Osteocyte (in vitro differentiated cells): ENCODE measurements at regions not wholly inside any gene's neighbourhood (a gene's known extent, or its start where the extent isn't known, plus 50 kb on each side); places are given as distances from the start of the nearest gene placed in this dataset.

Source experiments
- DNase-seq: peaks from one replicate; pipeline ENCODE4 v3.0.0; 2021; ENCODE audit warnings: mixed read lengths; ENCODE audit not compliant: unreplicated experiment; ENCODE audit errors: extremely low spot score
- H3K27ac Mint-ChIP-seq: one replicate; pipeline ENCODE4 v1.8.0; 2021; ENCODE audit warnings: mild to moderate bottlenecking, mixed read lengths; ENCODE audit not compliant: unreplicated experiment
- H3K27me3 Mint-ChIP-seq: one replicate; pipeline ENCODE4 v1.8.0; 2021; ENCODE audit warnings: mixed read lengths; ENCODE audit not compliant: unreplicated experiment
- H3K36me3 Mint-ChIP-seq: one replicate; pipeline ENCODE4 v1.8.0; 2021; ENCODE audit warnings: mixed read lengths; ENCODE audit not compliant: unreplicated experiment
- H3K4me1 Mint-ChIP-seq: one replicate; pipeline ENCODE4 v1.8.0; 2021; ENCODE audit warnings: mixed read lengths; ENCODE audit not compliant: unreplicated experiment
- H3K4me3 Mint-ChIP-seq: one replicate; pipeline ENCODE4 v1.8.0; 2021; ENCODE audit warnings: mild to moderate bottlenecking, moderate library complexity, mixed read lengths; ENCODE audit not compliant: unreplicated experiment
- H3K9me3 Mint-ChIP-seq: one replicate; pipeline ENCODE4 v1.8.0; 2021; ENCODE audit warnings: mixed read lengths; ENCODE audit not compliant: unreplicated experiment
- CTCF ChIP-seq: fragments of 200-600 bp; sonication (generic); IDR thresholded peaks from 2 replicates; pipeline ENCODE4 v1.5.0; 2021; ENCODE audit warnings: antibody characterized with exemption, mild to moderate bottlenecking, moderate library complexity

DNA sequence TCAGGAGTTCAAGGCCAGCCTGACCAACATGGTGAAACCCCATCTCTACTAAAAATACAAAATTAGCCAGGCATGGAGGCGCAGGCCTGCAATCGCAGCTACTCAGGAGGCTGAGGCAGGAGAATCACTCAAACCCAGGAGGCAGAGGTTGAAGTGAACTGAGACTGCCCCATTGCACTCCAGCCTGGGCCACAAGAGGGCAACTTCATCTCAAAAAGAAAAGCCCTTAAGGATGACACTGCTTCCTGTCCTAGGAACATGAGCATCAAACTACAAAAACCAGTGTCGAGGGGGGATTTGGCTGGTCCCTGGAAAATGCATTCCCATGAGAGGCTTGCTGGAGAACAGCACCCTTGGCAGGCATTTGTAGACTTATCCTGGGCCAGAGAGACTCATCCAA lies 449.5 kb upstream of the PSMD7 start:
- no peak for TF ChIP-seq CTCF
- Mint-ChIP-seq H3K27me3 (no peaks in the 10 kb centered on the region), H3K9me3 (peaks cover 16% of the 10 kb centered on the region), H3K4me1 (no peaks in the 10 kb centered on the region), H3K27ac (no peak overlapping the region), H3K36me3 (no peaks in the 10 kb centered on the region), H3K4me3 (no peak overlapping the region)
- no peak for DNase-seq

DNA sequence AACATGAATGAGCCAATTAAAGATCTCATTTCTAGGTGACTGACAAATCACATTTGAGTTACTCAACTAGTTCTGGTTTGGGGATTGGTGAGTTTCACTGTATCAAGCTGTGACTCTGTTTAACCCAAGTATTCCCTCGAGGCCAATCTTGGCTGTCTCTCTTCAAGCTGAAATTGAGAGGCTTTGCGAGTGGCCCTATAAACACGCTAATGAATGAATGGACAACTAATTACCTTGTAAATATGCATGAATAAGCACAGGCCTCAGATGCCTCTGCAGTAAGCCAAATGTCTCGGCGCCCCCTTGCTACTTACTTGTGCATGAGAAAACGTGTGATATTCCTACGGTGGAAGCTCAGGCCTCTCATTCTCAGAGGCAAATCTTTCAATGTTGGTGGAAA lies 450.3 kb upstream of the PSMD7 start:
- H3K4me3 Mint-ChIP-seq: no peak overlapping the region
- no peaks in the 10 kb centered on the region for H3K36me3 Mint-ChIP-seq
- no peaks in the 10 kb centered on the region for H3K27me3 Mint-ChIP-seq
- H3K9me3 Mint-ChIP-seq: peaks cover 16% of the 10 kb centered on the region
- no peaks in the 10 kb centered on the region for H3K4me1 Mint-ChIP-seq
- no peak for TF ChIP-seq CTCF
- no peak overlapping the region for H3K27ac Mint-ChIP-seq
- DNase-seq: no peak

DNA sequence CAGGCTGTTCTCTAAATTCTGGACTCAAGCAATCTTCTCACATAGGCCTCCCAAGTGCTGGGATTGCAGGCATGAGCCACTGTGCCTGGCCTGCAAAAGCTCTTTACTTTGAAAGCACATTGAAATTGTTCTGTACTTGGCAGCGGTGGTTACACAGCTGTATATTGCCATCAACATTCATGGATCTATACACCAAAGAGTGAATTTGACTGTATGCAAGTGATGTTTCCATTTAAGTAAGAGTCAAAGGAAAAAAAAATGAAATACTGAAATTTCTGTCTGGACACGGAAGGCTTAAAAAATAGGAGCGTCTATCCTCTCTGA lies 450.6 kb upstream of the PSMD7 start:
- Mint-ChIP-seq H3K4me1 (no peaks in the 10 kb centered on the region), H3K27me3 (no peaks in the 10 kb centered on the region), H3K9me3 (peaks cover 15% of the 10 kb centered on the region), H3K36me3 (no peaks in the 10 kb centered on the region), H3K27ac (no peak overlapping the region), H3K4me3 (no peak overlapping the region)
- TF ChIP-seq CTCF: no peak
- no peak for DNase-seq

GRCh38 chr16:73845238-73846006 lies 451.2 kb upstream of the PSMD7 start:
- H3K36me3 Mint-ChIP-seq: no peaks in the 10 kb centered on the region
- no peak overlapping the region for H3K27ac Mint-ChIP-seq
- no peak overlapping the region for H3K4me3 Mint-ChIP-seq
- no peak for TF ChIP-seq CTCF
- H3K9me3 Mint-ChIP-seq: peaks cover 17% of the 10 kb centered on the region
- H3K4me1 Mint-ChIP-seq: no peaks in the 10 kb centered on the region
- H3K27me3 Mint-ChIP-seq: no peaks in the 10 kb centered on the region
- no peak for DNase-seq

DNA sequence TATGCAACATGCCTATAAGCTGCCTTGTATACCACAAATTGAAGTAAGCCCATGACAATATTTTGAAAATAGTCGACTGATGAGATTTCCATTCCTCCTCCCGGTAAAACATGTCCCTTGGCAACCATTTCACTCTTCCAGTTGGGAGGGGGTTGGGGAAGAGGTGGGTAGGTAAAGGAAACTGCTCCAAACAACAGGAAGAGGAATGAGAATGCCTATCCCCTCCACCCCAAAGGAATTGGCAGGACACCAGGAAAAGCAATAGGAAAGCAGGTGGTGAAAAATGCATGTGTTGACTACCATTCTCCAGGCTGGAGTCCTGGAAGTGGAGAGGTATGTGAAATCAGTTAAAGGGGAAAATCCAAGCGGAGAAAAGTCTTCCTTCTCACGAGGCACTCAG lies 455.9 kb upstream of the PSMD7 start:
- H3K4me3 Mint-ChIP-seq: no peak overlapping the region
- DNase-seq: no peak
- no peak for TF ChIP-seq CTCF
- no peak overlapping the region for H3K27ac Mint-ChIP-seq
- H3K27me3 Mint-ChIP-seq: no peaks in the 10 kb centered on the region
- no peaks in the 10 kb centered on the region for H3K36me3 Mint-ChIP-seq
- H3K4me1 Mint-ChIP-seq: no peaks in the 10 kb centered on the region
- peaks cover 31% of the 10 kb centered on the region for H3K9me3 Mint-ChIP-seq
